ENCODE measurements at regions not wholly inside any gene's neighbourhood (a gene's known extent, or its start where the extent isn't known, plus 50 kb on each side); places are given as distances from the start of the nearest gene placed in this dataset.

GRCh38 chr2:176392249-176392648 lies 123.0 kb downstream of the MTX2 start:
- TF ChIP-seq, protein P1, sequence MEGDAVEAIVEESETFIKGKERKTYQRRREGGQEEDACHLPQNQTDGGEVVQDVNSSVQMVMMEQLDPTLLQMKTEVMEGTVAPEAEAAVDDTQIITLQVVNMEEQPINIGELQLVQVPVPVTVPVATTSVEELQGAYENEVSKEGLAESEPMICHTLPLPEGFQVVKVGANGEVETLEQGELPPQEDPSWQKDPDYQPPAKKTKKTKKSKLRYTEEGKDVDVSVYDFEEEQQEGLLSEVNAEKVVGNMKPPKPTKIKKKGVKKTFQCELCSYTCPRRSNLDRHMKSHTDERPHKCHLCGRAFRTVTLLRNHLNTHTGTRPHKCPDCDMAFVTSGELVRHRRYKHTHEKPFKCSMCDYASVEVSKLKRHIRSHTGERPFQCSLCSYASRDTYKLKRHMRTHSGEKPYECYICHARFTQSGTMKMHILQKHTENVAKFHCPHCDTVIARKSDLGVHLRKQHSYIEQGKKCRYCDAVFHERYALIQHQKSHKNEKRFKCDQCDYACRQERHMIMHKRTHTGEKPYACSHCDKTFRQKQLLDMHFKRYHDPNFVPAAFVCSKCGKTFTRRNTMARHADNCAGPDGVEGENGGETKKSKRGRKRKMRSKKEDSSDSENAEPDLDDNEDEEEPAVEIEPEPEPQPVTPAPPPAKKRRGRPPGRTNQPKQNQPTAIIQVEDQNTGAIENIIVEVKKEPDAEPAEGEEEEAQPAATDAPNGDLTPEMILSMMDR (IDR thresholded peaks at IDR 0.05) = no peak
- TF ChIP-seq POLR2A (IDR thresholded peaks at IDR 0.05) = no peak
